GM23248 (cell line): ENCODE measurements at regions not wholly inside any gene's neighbourhood (a gene's known extent, or its start where the extent isn't known, plus 50 kb on each side); places are given as distances from the start of the nearest gene placed in this dataset.

Experiments used
- DNase-seq: peaks from one replicate; pipeline ENCODE4 v3.0.0-alpha.2; 2015
- H2AFZ ChIP-seq: fragments of 200-600 bp; sonication (generic); 2 replicates; pipeline ENCODE4 v1.6.1; 2016; ENCODE audit warnings: antibody characterized with exemption
- H3F3A ChIP-seq: fragments of 200-600 bp; sonication (generic); 2 replicates; pipeline ENCODE4 v1.6.1; 2016; ENCODE audit warnings: mild to moderate bottlenecking, antibody characterized with exemption, mixed run types; ENCODE audit not compliant: insufficient read depth
- H3K27ac ChIP-seq: fragments of 200-600 bp; sonication (generic); 2 replicates; pipeline ENCODE4 v1.5.1; 2016; ENCODE audit warnings: mild to moderate bottlenecking
- H3K27me3 ChIP-seq: fragments of 200-600 bp; sonication (generic); replicated peaks from 2 replicates; pipeline ENCODE4 v1.6.1; 2016; ENCODE audit warnings: mild to moderate bottlenecking; ENCODE audit not compliant: insufficient read depth
- H3K36me3 ChIP-seq: fragments of 200-600 bp; sonication (generic); 2 replicates; pipeline ENCODE4 v1.6.1; 2016; ENCODE audit warnings: low read depth, mild to moderate bottlenecking
- H3K4me1 ChIP-seq: fragments of 200-600 bp; sonication (generic); 2 replicates; pipeline ENCODE4 v1.6.1; 2016; ENCODE audit warnings: mild to moderate bottlenecking; ENCODE audit not compliant: insufficient read depth
- H3K4me2 ChIP-seq: fragments of 200-600 bp; sonication (generic); one replicate; pipeline ENCODE4 v1.6.1; 2016; ENCODE audit warnings: mild to moderate bottlenecking; ENCODE audit not compliant: unreplicated experiment
- H3K4me3 ChIP-seq: fragments of 200-600 bp; sonication (generic); 2 replicates; pipeline ENCODE4 v1.5.1; 2016; ENCODE audit warnings: mild to moderate bottlenecking
- H3K79me2 ChIP-seq: fragments of 200-600 bp; sonication (generic); 2 replicates; pipeline ENCODE4 v1.6.1; 2016; ENCODE audit warnings: mild to moderate bottlenecking; ENCODE audit not compliant: insufficient read depth
- H3K9ac ChIP-seq: fragments of 200-600 bp; sonication (generic); 2 replicates; pipeline ENCODE4 v1.6.1; 2016; ENCODE audit warnings: mild to moderate bottlenecking
- H3K9me2 ChIP-seq: fragments of 200-600 bp; sonication (generic); 2 replicates; pipeline ENCODE4 v1.6.1; 2016; ENCODE audit warnings: mixed run types, mild to moderate bottlenecking, moderate library complexity; ENCODE audit not compliant: insufficient read depth
- H3K9me3 ChIP-seq: fragments of 200-600 bp; sonication (generic); one replicate; pipeline ENCODE4 v1.6.1; 2017; ENCODE audit warnings: low read depth
- H4K20me1 ChIP-seq: fragments of 200-600 bp; sonication (generic); 2 replicates; pipeline ENCODE4 v1.6.0; 2016; ENCODE audit not compliant: insufficient read depth
- EZH2 ChIP-seq: fragments of 200-600 bp; sonication (generic); IDR thresholded peaks from 2 replicates; pipeline ENCODE4 v1.6.1; 2018; ENCODE audit warnings: antibody characterized with exemption, mild to moderate bottlenecking; ENCODE audit not compliant: insufficient read depth, poor library complexity, severe bottlenecking
- EZH2phosphoT487 ChIP-seq: fragments of 200-600 bp; sonication (generic); IDR thresholded peaks from 2 replicates; pipeline ENCODE4 v1.6.1; 2018; ENCODE audit warnings: antibody characterized with exemption, moderate library complexity, mild to moderate bottlenecking, low read depth; ENCODE audit not compliant: insufficient read depth
- WGBS, 2 experiments: methylation state at CpG; one replicate each; pipeline ENCODE4 v1.1.6; 2015 to 2017; ENCODE audit warnings: low lambda C conversion rate in 2 of 2, low coverage in 1 of 2; ENCODE audit errors: missing lambda C conversion rate in 2 of 2; 5-methylcytosine and 5-hydroxymethylcytosine counted together
- in situ Hi-C: fragments of 300-500 bp; cut with MboI; formaldehyde crosslinking; loops from 2 replicates; pipeline ENCODE4 v1.15.0; 2020

DNA sequence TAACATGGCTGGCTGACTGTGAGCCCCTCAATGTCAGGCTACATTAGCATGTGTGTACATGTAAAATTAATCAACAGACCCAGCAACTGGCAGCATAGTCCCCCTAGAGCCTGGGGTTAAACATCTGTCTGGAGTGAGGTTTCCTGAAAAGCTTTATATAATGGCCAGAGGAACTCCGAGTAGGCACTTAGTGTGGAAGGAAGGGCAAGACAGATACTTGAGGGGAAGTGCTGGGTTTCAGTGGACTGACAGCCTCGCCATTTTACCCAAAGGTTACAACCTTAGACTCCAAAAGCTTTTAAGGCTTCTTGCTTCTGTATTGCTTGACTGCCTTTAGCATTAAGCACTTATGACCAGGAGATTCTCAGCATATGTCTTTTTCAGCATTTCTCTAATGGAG, 430.8 kb downstream of the FLRT2 start:
- Histone ChIP-seq H3K9me2 (no peaks in the 10 kb centered on the region), H3K4me3 (no peak overlapping the region), H3K27me3 (no peaks in the 10 kb centered on the region), H3F3A (no peaks in the 10 kb centered on the region), H3K9ac (no peak overlapping the region), H3K4me1 (no peaks in the 10 kb centered on the region), H3K4me2 (no peak overlapping the region), H3K9me3 (no peaks in the 10 kb centered on the region), H4K20me1 (no peaks in the 10 kb centered on the region), H2AFZ (no peak overlapping the region), H3K79me2 (no peaks in the 10 kb centered on the region), H3K27ac (no peak overlapping the region), H3K36me3 (no peaks in the 10 kb centered on the region)
- TF ChIP-seq EZH2phosphoT487 (no peak), EZH2 (no peak)
- WGBS, 2 experiments: 21 to 25% methylated on average over 2 of the region's 2 CpGs
- in situ Hi-C loops: no loop called here
- no peak for DNase-seq

DNA sequence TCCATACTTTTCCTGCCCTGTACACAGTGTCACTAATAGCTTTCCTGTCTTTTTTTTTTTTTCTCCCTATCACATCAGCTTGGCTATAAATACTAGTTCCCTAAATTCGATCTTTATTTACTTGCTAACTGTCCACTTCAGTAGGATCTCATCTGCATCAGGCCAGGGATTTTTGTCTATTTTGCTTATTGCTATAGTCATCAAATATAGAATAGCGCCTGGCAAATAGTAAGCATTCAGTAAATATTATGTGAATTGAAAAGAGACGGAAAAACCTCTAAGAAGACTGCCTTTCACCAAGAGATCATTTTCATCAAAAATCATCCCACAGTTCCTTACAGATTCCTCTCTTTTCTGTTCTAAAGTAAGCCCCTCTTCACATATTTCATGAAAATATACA, 429.1 kb downstream of the FLRT2 start:
- Histone ChIP-seq H3K4me1 (no peaks in the 10 kb centered on the region), H3K9me3 (no peaks in the 10 kb centered on the region), H3K4me2 (no peak overlapping the region), H3K36me3 (no peaks in the 10 kb centered on the region), H3F3A (no peaks in the 10 kb centered on the region), H4K20me1 (no peaks in the 10 kb centered on the region), H3K79me2 (no peaks in the 10 kb centered on the region), H3K27me3 (no peaks in the 10 kb centered on the region), H3K4me3 (no peak overlapping the region), H2AFZ (no peak overlapping the region), H3K9me2 (no peaks in the 10 kb centered on the region), H3K27ac (no peak overlapping the region), H3K9ac (no peak overlapping the region)
- in situ Hi-C loops: no loop called here
- DNase-seq: no peak
- TF ChIP-seq EZH2phosphoT487: no peak
- no peak for TF ChIP-seq EZH2
- 40 to 54% methylated on average over 3 of the region's 3 CpGs for WGBS, 2 experiments

DNA sequence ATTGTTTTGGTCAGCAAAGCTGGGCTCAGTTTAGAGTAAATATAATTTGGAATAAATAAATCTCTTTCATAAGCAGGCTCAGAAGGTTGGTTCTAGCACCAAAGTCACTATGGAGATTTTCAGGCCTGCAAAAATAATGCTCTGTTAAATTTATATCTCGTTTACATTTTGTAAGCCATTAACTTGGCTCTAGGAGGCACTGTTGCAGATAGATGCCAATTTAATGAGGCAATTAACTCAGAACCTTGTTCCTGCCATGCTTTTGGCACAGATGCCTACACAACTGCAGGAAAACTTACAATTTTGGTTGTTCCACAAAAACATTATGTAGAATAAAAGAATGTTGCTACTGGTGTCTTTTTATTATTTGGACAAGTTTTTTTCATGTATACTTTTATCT, 428.1 kb downstream of the FLRT2 start:
- in situ Hi-C loops: no loop called here
- no peaks in the 10 kb centered on the region for H3K4me1 ChIP-seq
- TF ChIP-seq EZH2: no peak
- no peak for TF ChIP-seq EZH2phosphoT487
- H3K36me3 ChIP-seq: no peaks in the 10 kb centered on the region
- no peaks in the 10 kb centered on the region for H3K27me3 ChIP-seq
- H3F3A ChIP-seq: no peaks in the 10 kb centered on the region
- WGBS, 2 experiments: 18 to 29% methylated on average over 1 of the region's 1 CpG
- no peak overlapping the region for H3K4me3 ChIP-seq
- no peaks in the 10 kb centered on the region for H3K79me2 ChIP-seq
- no peak overlapping the region for H2AFZ ChIP-seq
- no peaks in the 10 kb centered on the region for H3K9me2 ChIP-seq
- H4K20me1 ChIP-seq: no peaks in the 10 kb centered on the region
- H3K27ac ChIP-seq: no peak overlapping the region
- H3K9ac ChIP-seq: no peak overlapping the region
- DNase-seq: no peak
- H3K9me3 ChIP-seq: no peaks in the 10 kb centered on the region
- no peak overlapping the region for H3K4me2 ChIP-seq

DNA sequence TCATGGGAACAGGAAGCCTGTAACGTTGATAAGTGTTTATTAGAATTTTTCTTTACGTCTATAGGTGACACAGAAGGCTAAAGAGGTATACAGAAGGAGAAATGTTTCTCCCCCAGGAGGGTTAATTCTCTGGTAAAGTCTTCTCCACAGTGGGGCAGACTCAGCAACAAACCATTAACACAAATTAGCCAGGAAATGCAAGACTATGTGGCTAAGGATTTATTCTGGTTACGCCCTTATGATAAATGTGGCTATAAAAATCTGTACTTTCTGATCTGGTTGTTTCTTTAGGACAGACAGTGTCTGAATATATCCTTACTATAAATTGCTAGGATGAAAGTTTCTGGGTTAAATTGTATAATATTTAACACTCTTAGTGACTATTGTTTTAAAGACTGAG, 423.3 kb downstream of the FLRT2 start:
- DNase-seq: no peak
- H3K9me3 ChIP-seq: no peaks in the 10 kb centered on the region
- H3K4me3 ChIP-seq: no peak overlapping the region
- H3K79me2 ChIP-seq: no peaks in the 10 kb centered on the region
- no peak overlapping the region for H3K9ac ChIP-seq
- in situ Hi-C loops: no loop called here
- no peaks in the 10 kb centered on the region for H3K36me3 ChIP-seq
- no peak overlapping the region for H3K27ac ChIP-seq
- TF ChIP-seq EZH2 (no peak), EZH2phosphoT487 (no peak)
- H3K4me1 ChIP-seq: no peaks in the 10 kb centered on the region
- H4K20me1 ChIP-seq: no peaks in the 10 kb centered on the region
- no peaks in the 10 kb centered on the region for H3K9me2 ChIP-seq
- no peaks in the 10 kb centered on the region for H3K27me3 ChIP-seq
- 42 to 51% methylated on average over 3 of the region's 3 CpGs for WGBS, 2 experiments
- no peak overlapping the region for H3K4me2 ChIP-seq
- H3F3A ChIP-seq: no peaks in the 10 kb centered on the region
- no peak overlapping the region for H2AFZ ChIP-seq

DNA sequence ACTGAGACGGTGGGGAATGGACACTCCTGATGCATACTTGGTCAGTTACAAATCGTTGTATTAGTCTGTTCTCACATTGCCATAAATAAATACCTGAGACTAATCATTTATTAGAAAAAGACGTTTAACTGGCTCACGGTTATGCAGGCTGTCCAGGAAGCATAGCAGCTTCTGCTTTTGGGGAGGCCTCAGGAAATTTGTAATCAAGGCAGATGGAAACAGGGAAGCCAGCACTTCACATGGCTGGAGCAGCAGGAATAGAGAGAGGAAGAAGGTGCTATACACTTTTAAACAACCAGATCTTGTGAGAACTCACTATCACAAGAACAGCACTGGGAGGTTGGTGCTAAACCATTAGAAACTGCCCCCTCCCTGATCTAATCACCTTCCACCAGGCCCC, 418.2 kb downstream of the FLRT2 start:
- in situ Hi-C loops: no loop called here
- WGBS, 2 experiments: 34 to 40% methylated on average over 4 of the region's 4 CpGs
- no peaks in the 10 kb centered on the region for H3K9me2 ChIP-seq
- no peaks in the 10 kb centered on the region for H3K4me1 ChIP-seq
- no peaks in the 10 kb centered on the region for H3K79me2 ChIP-seq
- DNase-seq: no peak
- H3K4me3 ChIP-seq: no peak overlapping the region
- no peaks in the 10 kb centered on the region for H4K20me1 ChIP-seq
- H3K9ac ChIP-seq: no peak overlapping the region
- no peaks in the 10 kb centered on the region for H3F3A ChIP-seq
- TF ChIP-seq EZH2 (no peak), EZH2phosphoT487 (no peak)
- no peak overlapping the region for H2AFZ ChIP-seq
- no peaks in the 10 kb centered on the region for H3K27me3 ChIP-seq
- H3K4me2 ChIP-seq: no peak overlapping the region
- no peaks in the 10 kb centered on the region for H3K9me3 ChIP-seq
- no peak overlapping the region for H3K27ac ChIP-seq
- no peaks in the 10 kb centered on the region for H3K36me3 ChIP-seq
